LNCaP clone FGC (cell line): ENCODE measurements at regions not wholly inside any gene's neighbourhood (a gene's known extent, or its start where the extent isn't known, plus 50 kb on each side); places are given as distances from the start of the nearest gene placed in this dataset.

ENCODE experiments used
- DNase-seq: peaks from one replicate; pipeline ENCODE4 v3.0.0-alpha.2; 2011; ENCODE audit warnings: low read depth
- H3K4me3 ChIP-seq: 2 replicates; pipeline ENCODE4 v1.5.1; 2011; ENCODE audit warnings: mild to moderate bottlenecking, low read depth, low read length, control low read depth
- TF ChIP-seq, protein P1 (sequence below): IDR thresholded peaks from 2 replicates; pipeline ENCODE4 v1.5.1; 2012; ENCODE audit warnings: mild to moderate bottlenecking; ENCODE audit not compliant: control insufficient read depth, insufficient read depth; ENCODE audit errors: extremely low read depth

DNA sequence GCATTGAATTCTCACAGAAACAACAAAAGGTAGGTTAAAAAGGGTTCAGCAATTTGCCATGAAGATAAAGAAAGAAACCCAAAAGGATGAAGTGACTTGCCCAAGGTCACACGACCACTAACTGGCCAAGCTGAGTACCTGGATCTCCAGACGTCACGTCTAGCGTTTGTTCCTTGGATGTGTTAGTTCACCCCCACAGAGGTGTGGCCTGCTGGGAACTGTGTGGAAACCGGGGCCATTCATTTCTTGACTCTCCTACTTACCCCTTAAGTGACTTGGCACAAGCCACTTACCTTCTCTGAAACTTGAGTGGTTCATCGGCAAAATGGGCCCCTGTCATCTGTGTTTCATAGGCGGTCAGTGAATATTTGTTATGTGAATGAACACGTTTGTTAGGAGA, 244.3 kb upstream of the SLCO3A1 start:
- TF ChIP-seq, protein P1, sequence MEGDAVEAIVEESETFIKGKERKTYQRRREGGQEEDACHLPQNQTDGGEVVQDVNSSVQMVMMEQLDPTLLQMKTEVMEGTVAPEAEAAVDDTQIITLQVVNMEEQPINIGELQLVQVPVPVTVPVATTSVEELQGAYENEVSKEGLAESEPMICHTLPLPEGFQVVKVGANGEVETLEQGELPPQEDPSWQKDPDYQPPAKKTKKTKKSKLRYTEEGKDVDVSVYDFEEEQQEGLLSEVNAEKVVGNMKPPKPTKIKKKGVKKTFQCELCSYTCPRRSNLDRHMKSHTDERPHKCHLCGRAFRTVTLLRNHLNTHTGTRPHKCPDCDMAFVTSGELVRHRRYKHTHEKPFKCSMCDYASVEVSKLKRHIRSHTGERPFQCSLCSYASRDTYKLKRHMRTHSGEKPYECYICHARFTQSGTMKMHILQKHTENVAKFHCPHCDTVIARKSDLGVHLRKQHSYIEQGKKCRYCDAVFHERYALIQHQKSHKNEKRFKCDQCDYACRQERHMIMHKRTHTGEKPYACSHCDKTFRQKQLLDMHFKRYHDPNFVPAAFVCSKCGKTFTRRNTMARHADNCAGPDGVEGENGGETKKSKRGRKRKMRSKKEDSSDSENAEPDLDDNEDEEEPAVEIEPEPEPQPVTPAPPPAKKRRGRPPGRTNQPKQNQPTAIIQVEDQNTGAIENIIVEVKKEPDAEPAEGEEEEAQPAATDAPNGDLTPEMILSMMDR: no peak

DNA sequence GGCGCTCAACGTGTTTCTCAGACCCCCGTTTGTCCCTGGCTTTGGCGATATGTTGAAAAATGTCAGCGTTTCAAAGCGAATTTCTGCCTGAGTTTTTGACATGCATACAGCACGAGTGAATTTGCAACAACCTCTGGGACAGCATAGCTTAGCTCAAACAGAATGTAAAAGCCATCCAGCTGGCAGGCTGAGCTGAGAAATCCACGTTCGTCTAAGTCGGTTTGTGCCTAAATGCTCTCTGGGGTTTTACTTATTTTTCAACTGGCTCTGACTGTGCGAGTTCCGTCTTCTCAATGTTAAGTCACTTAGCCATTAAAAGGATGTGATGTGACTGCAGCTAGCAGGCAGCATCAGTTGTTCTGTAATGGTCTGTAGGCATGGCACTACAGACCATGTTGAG, 243.5 kb upstream of the SLCO3A1 start:
- H3K4me3 ChIP-seq: no peak overlapping the region

More for the DNA sequence above, 244.3 kb upstream of the SLCO3A1 start:
- no peak overlapping the region for H3K4me3 ChIP-seq
- no peak for DNase-seq

DNA sequence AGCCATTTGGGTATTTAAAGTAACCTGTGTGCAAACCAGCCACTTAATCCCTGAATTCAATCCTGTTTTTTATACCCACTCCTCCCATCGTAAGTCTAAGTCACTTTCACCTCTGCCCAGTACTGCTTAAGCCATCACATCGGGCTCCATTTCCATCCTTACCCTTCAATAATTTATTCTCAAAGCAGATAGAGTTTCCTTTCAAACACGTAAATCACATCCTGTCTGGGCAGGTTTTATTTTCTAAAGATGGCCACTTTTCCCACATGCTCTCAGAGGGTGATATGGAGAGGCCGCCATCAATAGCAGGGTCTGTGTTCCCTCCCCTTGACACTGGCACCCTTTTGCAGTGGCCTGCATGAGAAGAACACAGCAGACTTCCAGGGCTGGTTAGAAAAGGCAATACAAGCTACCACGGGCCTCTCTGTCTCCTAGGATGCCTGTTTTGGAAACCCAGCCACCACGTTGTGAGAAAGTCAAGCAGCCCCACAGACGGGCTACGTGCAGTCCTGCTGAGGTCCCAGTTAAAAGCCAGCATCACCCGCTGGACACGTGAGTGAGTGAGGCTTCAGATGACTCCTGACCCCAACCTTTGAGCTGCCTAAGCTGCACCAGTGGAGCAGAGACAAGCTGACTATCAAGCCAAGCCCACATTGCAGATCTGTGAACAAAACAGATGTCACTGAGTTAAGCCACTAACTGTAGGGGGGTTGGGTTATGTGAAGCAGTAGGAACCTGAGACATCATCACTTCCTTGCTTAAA, 241.8 kb upstream of the SLCO3A1 start:
- DNase-seq: no peak

More for the DNA sequence above, 243.5 kb upstream of the SLCO3A1 start:
- TF ChIP-seq, protein P1: no peak
- no peak for DNase-seq

DNA sequence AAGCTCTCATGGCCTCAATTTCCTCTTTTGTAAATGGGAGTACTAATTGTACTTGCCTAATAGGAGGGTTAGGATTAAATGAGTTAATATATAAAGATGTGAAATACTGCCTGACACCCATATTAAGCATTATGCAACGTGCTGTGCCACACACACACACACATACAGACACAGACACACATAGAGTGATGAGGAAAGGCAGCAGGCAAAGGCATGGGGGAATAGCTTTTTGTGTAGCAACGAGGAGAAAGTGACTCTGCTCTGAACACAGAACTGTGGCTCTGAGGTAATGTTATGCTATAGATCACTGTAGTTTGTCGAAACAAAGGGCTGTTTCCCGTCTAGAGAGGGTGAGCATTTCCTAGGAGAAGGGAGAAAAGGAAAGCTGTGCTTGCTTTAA, 233.3 kb upstream of the SLCO3A1 start:
- no peak overlapping the region for H3K4me3 ChIP-seq
- no peak for DNase-seq
- TF ChIP-seq, protein P1: no peak

More for the DNA sequence above, 241.8 kb upstream of the SLCO3A1 start:
- H3K4me3 ChIP-seq: no peak overlapping the region
- TF ChIP-seq, protein P1: no peak

DNA sequence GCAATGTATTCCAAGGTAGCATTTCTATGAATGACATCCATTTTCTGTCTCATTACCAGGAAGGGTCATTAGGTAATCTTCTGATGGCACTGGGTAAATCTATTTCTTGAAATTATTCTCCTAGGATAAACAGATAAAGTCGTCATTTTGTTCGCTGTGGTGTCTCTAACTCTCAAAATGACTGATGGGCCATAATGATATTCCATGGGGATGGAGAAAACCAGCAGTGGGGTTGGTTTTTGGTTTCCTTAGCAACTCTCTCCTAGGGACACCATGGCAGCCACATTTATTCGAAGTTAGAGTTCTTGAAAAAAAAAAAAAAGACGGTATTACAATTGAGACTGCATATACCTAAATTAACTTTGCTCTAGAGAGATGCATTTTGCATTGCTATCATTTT, 231.3 kb upstream of the SLCO3A1 start:
- H3K4me3 ChIP-seq: no peak overlapping the region
- DNase-seq: no peak
- TF ChIP-seq, protein P1: no peak

DNA sequence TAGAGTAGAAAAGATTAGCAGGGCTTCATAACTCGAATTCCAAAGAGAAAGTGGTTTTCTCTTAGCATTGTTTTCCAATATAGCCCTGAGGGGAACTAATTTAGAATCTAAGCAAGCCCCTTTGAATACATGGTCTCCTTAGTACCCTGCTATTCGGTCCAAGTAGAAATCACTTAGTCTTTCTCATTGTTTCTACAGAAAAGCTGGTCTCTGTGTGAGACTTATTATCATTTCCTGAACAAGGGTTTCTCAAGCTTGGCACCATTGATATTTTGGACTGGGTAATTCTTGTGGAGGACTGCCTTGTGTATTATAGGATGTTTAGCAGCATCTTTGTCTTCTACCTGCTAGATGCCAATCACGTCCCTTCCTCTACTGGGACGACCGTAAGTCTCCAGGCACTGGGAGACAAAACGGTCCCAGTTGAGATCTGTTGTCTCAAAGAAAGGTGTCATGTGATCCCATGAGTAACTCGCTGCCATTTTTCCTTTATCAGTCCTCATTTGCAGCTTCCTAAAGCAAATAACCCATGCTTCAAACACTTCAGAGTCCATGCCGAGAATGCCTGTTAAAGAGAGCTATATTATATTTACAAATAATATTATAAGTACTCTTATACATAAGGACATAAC, 230.7 kb upstream of the SLCO3A1 start:
- no peak for DNase-seq
- H3K4me3 ChIP-seq: no peak overlapping the region
- TF ChIP-seq, protein P1: no peak

DNA sequence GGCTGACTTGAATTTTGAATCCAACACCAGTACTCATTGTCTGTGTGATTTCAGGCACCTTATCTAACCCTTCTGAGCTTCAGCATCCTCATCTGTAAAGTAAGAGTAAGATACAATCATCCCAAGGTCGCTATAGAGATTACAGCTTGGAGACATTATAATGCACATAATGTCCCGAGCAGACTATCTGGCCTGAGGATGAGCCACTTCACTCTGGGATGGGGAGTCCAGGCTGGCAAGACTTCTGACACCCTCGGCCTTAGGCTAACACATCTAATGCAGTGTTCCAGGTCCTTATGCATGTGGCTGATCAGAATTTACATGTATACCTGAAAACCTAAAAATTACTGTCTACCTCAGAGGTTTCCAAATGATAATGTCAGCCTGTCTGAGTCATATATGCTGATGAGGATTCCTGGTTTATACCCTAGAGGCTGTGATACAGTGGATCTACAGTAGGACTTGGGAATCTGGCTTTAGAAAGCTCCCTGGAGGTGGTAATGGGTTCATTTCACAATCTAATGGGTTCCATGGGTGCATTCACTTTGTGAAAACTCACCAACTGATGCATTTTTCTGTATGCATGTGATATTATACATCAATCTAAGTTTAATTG, 229.0 kb upstream of the SLCO3A1 start:
- no peak overlapping the region for H3K4me3 ChIP-seq
- TF ChIP-seq, protein P1: no peak
- DNase-seq: no peak
